ENCODE measurements at regions not wholly inside any gene's neighbourhood (a gene's known extent, or its start where the extent isn't known, plus 50 kb on each side); places are given as distances from the start of the nearest gene placed in this dataset.
"Not testable (repeated sequence)": the region's sequence is repeated elsewhere in the genome, so short reads cannot be mapped to it uniquely, and the experiment has no call there.

DNA sequence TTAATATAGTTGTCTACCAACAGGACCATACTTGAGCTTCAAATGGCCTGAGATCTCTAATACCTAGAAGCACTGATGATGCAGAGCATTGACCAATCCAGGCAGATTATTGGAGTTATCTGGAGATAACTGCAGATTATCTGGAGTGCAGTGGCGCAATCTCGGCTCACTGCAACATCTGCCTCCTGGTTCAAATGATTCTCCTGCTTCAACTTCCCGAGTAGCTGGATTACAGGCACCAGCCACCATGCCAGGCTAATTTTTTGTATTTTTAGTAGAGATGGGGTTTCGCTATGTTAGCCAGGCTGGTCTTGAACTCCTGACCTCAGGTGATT is 1225.4 kb upstream of the ZEB2 start:
- DNase-seq (ENCODE audit: low read depth): not testable (repeated sequence)

DNA sequence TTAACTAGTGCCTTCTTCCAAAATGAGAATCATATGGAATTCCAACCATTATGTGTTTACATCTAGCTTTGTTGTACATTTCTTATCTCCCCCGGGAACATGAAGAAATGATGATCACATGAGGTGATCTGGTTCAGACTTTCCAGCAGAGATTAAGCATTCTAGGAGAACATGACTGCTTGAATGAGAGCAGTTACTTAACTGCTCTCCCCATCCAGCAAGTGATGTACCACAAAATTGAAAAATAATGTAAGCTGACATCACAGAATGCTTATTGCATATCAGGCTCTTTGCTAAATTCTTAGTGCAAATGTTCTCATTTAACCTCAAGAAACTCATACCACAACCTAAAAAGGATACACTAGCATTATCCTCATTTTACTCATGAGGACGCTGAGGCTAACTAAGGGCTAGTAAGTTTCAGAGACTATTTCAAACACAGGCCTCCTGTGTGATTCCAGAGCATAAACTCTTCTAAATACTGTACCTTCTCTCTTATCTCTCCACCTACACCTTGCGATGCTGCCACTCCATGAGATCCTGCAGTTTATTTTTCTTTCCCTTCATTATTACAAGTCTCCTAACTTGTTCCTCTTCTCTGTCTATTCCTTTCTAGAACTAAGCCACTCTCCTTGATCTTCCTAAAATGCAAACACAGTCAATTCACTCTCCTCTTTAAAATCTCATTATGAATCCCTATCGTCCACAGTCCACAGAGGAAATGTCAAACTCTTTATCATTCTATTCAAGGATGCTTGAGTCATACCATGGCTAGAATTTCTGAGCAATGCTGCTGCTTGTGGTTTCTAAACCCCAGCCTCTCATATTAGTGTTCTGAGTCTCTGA is 1224.8 kb upstream of the ZEB2 start:
- DNase-seq (ENCODE audit: low read depth): no peak

- DNase-seq (ENCODE audit: low read depth): no peak
Observed at GRCh38 chr2:145743011-145743410, 1223.1 kb upstream of the ZEB2 start.

- DNase-seq (ENCODE audit: low read depth): no peak
Observed at GRCh38 chr2:145741636-145742035, 1221.7 kb upstream of the ZEB2 start.

GRCh38 chr2:145741181-145741580 is 1221.3 kb upstream of the ZEB2 start:
- DNase-seq (ENCODE audit: low read depth): no peak

- no peak for DNase-seq (ENCODE audit: low read depth)
Observed at GRCh38 chr2:145740302-145740701, 1220.4 kb upstream of the ZEB2 start.

DNA sequence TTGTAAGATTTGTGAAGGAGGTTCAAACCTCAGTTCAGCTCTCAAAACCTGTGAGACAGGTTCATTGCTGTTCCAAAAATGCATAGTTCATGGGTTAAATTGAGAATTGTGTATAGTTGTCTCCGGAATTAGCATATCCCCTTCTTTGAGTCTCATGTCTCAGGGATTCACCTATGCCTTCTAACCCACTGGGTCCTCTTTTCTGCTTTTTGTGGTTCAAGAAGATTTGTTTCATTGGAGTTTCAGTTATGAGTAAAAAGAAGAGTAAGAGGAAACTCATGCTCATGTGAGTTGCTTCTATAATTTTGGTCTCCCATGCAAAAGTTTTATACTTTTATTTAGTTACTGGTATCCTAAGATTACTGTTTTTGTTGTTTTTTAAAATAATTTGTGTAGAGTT is 1219.8 kb upstream of the ZEB2 start:
- DNase-seq (ENCODE audit: low read depth): no peak

GRCh38 chr2:145736871-145737270 is 1217.0 kb upstream of the ZEB2 start:
- no peak for DNase-seq (ENCODE audit: low read depth)

DNA sequence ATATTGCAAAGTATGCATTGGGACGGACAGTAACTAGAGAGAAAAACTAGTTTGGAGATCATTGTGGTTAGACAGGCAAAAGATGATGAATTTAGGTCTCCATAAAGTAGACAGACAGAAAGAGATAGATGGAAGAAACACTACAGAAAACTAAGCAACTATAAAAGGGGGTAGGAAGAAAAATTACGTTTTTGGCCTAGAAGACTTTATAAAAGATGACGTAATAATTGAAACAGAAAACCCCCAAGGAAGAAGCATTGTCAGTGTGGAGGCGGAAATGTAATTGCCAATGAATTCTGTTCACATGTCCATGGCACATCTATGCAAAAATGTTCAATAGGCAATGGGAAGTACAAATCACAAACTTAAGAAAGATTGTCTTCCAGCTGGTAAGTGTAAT is 1211.5 kb upstream of the ZEB2 start:
- no peak for DNase-seq (ENCODE audit: low read depth)

- DNase-seq (ENCODE audit: low read depth): no peak
Observed at GRCh38 chr2:145729993-145730770, 1210.3 kb upstream of the ZEB2 start.

DNA sequence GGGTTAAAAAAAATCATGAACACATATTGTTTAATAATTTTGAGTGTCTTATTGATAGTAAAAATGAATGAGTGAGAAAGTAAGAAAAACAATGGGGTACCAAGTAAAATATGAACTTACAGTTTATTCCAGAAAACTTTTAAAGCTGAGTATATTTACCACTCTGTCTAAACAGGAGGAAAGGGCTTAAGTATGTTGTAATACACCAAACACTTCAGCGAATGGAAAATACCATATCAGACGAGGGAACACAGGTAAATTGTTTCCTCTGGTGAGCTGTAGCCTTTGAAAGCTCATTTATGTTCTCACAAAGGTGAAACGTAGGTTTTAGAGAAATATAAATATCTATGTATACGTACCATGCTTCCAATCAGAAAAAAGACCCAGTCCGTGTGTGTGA is 1209.6 kb upstream of the ZEB2 start:
- DNase-seq (ENCODE audit: low read depth): no peak

DNA sequence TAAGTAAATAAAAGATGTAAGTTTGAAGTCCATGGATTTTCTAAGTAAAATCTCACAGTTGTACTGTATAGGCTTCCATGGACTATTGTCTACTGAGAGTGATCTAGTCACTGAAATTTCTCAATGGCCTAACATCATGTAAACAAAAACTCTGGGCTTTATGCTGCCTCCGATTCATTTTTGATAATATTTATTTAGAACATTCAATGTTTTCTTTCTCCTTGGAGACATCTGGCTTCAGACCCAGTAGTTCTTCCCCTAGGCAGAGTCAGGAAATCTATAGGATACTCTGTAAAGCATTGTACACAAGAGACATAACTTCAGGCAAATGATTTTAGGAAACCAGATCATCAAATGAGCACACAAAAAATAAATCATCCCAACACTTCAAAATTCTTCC is 1208.6 kb upstream of the ZEB2 start:
- no peak for DNase-seq (ENCODE audit: low read depth)

DNA sequence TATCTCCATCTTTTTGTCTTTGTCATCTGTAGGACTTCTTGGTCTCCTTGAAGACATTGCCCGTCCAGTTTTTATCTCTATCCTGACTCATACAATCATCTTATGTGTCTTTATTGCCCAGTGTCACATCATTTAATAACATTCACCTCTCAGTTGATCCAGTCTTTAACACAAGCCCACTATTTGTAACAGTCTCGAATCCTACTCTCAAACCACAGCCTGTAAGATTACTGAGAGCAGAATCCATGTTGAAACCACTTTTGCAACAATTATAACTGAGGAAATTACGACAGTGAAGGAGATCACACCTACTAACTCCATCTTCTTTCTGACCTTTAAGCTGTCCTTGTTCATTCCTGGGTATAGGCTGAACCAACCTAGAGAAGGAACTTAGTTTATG is 1206.0 kb upstream of the ZEB2 start:
- DNase-seq (ENCODE audit: low read depth): no peak

- no peak for DNase-seq (ENCODE audit: low read depth)
Observed at GRCh38 chr2:145724311-145724898, 1204.5 kb upstream of the ZEB2 start.

DNA sequence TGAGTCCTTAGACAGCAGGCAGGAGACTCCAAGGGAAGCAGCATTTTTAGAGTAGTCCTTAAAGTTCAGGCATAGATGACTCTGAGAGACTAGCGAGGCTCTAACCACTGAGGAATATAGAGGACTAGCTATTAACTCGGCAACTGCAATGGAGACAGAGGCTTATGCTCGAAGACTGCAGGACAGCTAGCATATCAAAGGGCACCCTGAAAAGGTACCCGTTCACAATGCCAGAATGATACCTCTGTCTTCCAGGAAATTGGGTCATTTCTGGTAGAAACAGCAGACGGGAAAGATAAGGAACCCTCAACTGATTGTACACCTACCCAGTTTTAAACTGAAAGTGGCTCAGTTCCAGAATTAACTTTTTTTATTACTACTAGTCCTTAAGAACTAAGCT is 1204.0 kb upstream of the ZEB2 start:
- DNase-seq (ENCODE audit: low read depth): no peak

DNA sequence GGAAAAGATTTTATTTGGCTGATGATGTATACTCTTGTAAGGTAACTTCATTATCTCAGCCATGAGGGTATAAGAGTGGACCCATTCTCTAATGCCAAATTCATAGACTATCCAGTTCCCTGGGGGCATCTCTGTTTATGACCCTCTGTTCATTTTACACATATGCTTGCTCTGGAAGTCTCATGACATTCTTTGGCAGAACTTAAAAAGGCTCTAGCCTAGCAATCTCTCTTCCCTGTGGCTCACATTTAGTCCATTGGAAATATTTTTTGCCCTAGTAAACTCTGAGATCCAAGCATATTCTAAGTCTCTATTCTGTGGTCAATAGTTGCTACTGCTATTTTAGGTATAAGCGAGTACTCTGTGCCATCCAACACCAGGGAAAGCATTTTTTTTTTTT is 1201.8 kb upstream of the ZEB2 start:
- no peak for DNase-seq (ENCODE audit: low read depth)

DNA sequence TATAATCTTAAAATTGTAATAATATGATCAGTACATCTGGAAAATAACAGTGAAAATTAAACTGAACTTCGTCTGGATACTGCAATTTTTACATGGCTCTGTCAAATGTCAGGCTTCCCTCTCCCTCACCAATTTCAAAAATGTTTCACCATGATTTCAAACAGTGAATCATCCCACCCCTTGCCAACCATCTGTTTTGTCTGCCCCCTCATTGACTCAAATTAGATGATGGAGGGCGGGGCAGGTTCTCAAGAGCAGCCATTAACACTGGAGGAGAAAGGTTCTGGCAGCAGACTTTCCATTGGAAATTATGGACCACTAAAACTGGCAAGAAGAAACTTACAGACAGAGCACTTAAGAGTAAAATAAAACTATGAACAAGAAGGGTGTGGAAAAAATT is 1195.7 kb upstream of the ZEB2 start:
- no peak for DNase-seq (ENCODE audit: low read depth)

DNA sequence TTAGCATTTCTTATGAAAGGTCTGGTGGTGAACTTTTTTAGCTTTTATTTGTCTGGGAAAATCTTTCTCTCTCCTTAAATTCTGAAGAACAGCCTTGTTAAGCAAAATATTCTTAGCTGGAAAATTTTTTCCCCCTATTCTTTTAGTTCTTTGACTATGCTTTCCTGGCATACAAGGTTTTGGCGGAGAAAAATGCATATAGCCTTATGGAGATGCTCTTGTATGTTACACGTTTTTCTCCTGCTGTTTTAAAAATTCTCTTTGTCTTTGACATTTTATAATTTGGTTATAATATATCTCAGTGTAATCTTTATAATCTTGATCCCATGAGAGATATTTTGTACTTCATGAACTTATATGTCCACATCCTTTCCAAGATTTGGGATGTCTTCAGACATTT is 1190.4 kb upstream of the ZEB2 start:
- no peak for DNase-seq (ENCODE audit: low read depth)

- no peak for DNase-seq (ENCODE audit: low read depth)
Observed at GRCh38 chr2:145702305-145702704, 1182.4 kb upstream of the ZEB2 start.

DNA sequence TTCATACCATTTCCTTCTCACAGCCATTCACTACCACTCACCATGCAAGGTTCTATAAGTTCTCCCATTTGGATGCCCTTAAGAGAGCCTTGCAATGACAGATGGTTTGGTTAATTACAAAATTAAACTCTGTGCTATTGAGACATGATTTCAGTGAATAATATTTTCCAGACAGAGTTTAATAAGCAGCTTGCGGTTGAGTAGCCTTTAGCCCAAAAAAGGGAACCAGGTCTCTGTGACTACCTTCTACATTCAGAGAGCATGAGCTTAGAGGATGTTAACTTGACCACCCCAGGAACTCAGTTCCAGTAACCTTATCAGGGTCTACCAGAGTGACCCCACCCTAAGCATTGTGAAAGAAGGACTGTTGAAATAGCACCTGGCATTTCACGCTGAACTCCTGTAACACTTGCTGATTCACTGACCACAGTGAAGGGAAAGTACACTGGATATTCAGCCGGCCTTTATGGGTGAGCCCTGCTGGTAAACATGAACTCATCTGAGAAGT is 1173.1 kb upstream of the ZEB2 start:
- no peak for DNase-seq (ENCODE audit: low read depth)

DNA sequence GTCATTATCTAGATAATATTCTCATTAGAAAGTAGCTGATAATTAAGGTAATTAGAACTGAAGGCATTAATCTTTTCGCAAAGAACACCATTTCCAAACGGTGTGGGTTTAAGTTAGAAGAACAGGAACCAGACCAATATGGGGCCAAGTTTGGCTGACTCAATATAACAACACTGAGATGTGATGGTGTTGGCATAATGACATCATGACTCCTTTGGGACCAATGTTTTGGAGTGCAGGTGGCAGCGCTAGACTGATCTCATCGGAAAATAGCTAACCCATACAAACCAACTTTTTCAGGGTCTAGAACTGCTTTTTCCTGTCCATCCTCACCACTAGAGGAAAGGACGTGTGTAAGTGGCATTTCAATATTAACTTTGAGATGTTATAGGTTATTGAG is 1171.7 kb upstream of the ZEB2 start:
- DNase-seq (ENCODE audit: low read depth): no peak

- DNase-seq (ENCODE audit: low read depth): no peak
Observed at GRCh38 chr2:145690183-145690778, 1170.4 kb upstream of the ZEB2 start.

DNA sequence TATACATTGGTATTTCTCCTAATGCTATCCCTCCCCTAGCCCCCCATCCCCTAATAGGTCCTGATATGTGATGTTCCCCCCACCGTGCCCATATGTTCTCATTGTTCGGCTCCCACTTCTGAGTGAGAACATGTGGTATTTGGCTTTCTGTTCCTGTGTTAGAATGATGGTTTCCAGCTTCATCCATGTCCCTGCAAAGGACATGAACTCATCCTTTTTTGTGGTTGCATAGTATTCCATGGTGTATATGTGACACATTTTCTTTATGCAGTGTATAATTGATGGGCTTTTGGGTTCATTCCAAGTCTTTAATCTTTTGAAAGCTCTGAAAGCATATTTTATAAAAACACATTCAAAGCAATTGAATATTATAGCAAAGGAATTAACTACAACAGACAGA is 1169.4 kb upstream of the ZEB2 start:
- DNase-seq (ENCODE audit: low read depth): no peak

All from stimulated activated CD8-positive, alpha-beta memory T cell treated with anti-CD3 and anti-CD28 coated beads, Interleukin-4, amount 100 ng/mL, for 24 hours (primary cell).